Astrocyte of the hippocampus (primary cell): ENCODE measurements at regions not wholly inside any gene's neighbourhood (a gene's known extent, or its start where the extent isn't known, plus 50 kb on each side); places are given as distances from the start of the nearest gene placed in this dataset.

Source experiments
- DNase-seq: peaks from one replicate; pipeline ENCODE4 v3.0.0; 2011; ENCODE audit warnings: low read depth, low spot score

DNA sequence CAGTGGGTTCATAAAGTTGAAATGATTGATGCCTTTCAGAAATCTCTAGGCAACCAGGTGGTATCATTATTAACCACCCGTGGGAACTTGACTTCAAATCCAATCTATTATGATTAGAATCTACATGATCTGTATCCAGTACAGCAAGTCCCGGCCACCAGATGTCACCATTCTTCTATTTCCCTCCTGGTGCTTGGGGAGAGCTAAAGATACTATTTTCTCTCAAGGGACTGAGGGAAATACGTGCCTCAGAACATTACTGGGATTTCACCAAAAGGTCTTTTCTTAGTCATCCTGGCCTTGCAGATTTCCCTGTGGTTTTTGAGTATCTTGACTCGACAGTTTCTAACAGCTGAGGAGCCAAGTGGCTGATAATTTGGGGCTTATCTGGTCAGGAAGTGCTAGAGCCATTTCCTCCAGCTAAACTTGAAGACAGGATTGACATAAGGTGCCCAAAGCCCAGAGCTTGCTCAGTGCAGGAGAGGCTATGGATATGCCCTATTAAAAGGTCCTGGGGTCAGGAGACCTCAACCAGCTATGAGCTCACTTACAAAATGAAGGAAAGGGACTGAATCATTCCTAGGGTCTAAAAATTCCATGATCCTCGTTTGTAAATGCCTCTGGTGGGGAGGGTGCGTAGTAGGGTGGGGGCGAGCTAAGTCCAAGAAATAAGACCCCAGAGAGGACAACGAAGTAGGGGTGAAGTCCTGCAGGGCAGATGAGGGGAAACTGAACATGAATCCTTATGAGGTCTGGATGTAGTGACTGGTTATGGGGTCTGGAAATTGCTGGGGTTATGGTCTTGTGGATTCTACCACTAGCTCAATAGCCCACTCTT, 135.4 kb upstream of the MGAT5 start:
- peak; percentile 94 for DNase-seq

DNA sequence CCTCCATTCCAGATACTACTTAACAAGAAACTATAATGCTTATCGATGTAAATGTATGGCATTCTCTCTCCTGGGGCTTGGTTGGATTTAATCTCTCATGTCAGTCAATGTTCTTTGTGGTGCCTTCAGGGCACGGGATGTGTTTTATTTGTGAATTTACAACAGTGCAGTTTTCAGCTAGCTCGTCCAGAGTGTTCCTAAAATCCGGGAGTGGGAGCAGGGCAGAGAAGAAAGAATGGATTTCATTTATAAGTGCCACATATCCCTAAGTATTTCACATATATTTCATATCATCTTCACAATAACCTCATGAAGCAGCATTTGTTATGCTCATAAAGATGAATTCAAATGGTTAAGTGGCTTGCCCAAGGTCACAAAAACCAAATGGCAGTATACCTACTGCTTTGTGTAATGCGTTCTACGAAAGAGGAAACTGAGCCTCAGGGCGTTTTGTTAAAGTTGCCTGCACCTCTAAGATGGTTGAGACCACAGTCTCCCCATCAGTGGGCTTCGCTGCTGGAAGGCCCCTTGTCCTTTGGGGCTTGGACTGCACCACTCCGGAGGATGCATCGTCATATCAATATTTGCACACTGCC, 134.7 kb upstream of the MGAT5 start:
- no peak for DNase-seq

- peak; percentile 98 for DNase-seq
These were observed 134.0 kb upstream of the MGAT5 start for GRCh38 chr2:134119713-134120405.

- DNase-seq, result no peak
These were observed 133.5 kb upstream of the MGAT5 start for GRCh38 chr2:134120406-134120732.

- peak; percentile 85 for DNase-seq
These were observed 132.9 kb upstream of the MGAT5 start for GRCh38 chr2:134120733-134121630.

- no peak for DNase-seq
These were observed 131.3 kb upstream of the MGAT5 start for GRCh38 chr2:134122610-134123009.

DNA sequence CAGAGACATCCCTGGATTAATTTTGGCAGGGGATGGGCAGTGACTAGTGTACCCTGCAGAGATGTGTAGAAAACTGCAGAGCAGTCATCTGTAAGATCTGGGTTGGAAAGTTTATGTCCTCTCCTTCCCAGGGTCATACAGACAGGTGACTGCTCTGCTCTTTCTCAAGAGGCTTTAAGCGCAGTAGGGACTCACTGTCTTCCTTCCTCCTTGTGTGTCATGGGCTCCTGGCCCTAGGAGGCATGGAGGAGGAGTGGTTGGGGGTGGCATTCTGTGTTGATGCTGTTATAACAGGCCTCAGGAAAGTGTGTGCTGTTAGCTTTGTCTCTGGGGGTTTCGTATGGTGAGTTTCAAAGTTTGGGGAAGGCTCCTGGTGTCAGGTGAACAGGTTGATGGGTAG, 130.5 kb upstream of the MGAT5 start:
- no peak for DNase-seq

DNA sequence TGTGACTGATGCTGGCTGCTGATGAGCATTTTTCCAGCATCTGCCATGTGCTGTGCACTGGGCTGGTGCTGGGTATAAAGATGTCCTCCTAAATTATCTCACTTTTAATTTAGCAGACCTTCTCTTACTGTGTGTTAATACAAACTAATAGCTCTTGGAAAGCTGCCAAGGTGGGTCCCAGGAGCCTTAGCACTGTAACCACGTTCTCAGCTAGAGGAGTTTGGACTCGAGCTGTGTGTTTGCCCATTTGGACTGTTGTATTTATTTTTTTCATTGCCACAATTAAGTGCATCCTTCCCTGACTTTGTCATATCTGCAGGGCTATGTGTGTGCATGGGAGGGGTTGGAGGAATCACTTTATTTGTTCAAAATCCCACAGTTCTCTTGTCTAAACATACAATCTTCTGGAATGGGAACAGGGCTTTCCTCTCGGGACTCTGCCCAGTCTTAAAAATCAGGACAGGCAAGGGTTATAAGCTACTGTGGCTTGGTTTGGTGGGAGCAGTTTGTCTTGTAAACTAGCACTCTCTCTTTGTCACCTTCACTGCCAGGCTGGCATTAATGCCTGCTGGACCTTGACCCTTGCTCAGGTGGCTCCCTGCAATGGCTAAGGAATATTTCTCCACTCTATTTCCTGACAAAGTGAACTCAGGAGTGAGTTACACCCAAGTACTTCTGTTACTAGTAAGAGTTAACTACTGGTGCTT, 129.7 kb upstream of the MGAT5 start:
- DNase-seq, result no peak

GRCh38 chr2:134127496-134127895, 126.4 kb upstream of the MGAT5 start:
- DNase-seq, result no peak

DNA sequence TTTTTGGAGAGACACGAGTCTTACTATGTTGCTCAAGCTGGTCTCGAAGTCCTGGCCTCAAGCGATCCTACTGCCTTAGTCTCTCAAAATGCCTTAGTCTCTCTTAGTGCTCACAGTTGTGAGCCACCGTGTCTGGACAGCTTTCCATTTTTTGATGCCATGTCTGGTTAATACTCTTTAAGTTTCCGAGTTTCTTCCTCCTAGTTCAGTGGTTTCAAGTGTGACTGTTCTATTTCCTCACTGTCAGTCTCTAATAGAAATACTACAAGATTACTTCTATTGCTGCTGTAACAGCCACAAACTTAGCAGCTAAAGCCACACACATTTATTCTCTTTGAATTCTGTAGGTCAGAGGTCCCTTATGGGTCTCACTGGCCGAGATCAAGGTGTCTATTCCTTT, 125.1 kb upstream of the MGAT5 start:
- DNase-seq, result no peak

GRCh38 chr2:134129900-134130537, 123.9 kb upstream of the MGAT5 start:
- no peak for DNase-seq

GRCh38 chr2:134131681-134132489, 122.0 kb upstream of the MGAT5 start:
- DNase-seq, result no peak

DNA sequence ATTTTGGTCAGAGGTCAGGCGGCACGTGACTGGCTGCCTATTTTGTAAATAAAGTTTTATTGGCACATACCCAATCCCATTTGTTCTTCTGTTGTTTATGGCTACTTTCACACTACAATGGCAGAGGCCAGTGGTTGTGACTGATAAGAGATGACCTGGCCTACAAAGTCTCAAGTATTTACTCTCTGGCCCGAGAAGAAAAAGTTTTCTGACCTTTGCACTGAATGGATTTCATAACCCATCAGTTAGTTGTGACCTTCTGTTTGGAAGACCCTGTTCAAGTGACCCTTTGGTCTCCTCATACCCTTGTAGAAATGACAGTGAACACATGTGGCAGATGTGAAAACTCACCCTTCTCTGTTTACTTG, 121.4 kb upstream of the MGAT5 start:
- DNase-seq, result no peak

DNA sequence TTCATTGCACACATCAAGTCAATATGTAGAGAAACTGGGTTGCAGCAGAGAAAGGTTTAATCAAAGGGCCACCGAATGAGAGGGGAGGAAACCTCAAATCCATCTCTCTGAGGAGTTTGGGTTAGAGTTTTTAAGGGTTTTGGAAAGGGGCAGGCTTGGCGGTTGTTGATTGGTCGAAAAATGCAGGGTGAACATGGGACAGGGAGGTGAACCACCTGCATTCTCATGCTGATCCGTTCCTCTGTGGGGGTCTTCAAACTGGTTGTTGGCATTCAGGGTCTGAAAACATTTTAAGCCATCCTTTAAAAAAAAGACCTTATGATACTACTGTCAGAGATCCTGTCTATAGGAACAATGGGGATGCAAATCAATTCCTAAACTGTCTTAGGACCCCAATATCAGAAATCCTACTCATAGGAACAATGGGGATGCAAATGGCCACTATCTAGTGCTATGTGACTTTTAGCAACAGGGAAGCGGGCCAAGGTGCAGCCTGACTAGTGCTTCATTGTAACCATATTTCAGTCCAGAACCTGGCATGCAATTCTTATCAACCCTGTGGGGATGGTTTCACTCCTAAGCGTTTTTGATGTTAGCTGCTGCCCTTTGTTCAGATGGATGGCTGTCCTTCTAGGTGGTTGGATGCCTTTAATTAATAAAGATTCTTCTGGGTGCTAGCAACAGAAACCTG, 120.1 kb upstream of the MGAT5 start:
- DNase-seq, result no peak

GRCh38 chr2:134134313-134134706, 119.6 kb upstream of the MGAT5 start:
- no peak for DNase-seq

- DNase-seq, result no peak
These were observed 119.0 kb upstream of the MGAT5 start for GRCh38 chr2:134134827-134135226.

DNA sequence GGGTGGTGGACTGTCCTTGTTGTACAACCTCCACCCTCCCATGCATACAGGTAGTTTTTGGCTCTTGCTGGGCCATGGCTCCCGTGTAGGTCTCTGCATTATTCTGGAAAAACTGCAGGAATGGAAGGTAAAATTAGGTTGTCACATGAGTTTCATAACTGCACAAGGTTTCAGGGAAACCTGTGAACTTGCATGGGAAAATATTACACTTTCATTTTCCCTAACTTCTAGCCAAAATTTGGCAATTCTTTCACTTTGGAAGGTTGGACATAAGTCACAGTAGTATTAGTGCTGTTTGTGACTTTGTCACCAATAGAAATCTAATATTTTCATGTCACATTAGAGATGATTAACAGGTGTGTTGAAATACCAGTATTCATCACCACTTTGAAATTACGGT, 118.1 kb upstream of the MGAT5 start:
- no peak for DNase-seq

DNA sequence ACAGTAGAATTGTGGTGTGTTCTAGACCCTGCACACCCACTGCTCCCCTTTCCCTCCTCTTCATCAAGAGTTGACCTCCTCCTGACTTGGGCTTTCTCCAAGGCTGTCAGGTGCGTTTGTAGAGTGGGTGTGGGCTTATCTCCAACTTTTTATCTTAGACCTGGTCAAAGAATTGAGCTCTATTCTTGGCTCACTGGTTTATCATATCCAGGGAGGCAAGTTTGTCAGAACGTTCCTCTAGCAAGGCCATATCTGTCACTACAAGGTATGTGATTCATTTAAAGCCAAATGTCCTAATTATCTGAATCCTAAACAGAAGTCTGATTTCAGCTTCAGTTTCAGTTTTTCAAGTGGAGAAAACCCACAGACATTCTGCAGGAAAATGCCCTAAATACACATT, 117.1 kb upstream of the MGAT5 start:
- DNase-seq, result no peak

- DNase-seq, result peak; percentile 35
These were observed 116.7 kb upstream of the MGAT5 start for GRCh38 chr2:134137182-134137611.
